ENCODE measurements at regions not wholly inside any gene's neighbourhood (a gene's known extent, or its start where the extent isn't known, plus 50 kb on each side); places are given as distances from the start of the nearest gene placed in this dataset.
A peak's percentile ranks its signal among the peaks of the same experiment; 100 is the strongest.

DNA sequence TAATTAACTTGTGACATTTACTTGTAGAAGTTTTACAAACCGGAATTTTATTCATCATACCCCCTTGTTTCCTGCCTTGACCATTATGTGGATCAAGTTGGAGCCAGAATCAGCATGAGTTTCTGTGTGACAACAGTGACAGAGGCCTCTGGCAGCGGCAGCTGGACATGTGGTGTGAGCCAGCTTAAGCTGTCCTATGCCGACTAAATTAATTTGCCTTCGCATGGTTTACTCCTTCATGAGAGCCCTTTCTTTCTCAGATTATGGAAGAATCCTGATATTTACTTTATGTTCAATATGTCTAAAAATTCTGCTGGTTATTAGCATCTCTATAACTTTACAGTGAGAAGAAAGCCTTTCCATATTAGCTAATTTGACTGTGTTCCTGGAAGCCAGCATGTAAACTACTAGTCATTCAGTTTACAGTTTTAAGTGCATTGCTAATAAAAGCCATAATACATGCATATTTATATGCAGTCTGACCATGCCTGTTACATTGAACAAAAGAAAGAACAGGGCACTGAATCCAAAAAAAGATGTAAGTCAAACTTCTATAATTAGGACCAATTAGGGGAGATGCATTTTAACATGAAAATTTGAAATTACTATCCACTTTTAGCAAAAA, 495.8 kb upstream of the ACVR2A start:
- intact Hi-C loops (cut with micrococcal nuclease) = no loop called here
- ATAC-seq (no peak), DNase-seq (no peak)
- Histone ChIP-seq H3K36me3 (ENCODE audit: low read depth, low read length) (no peaks in the 10 kb centered on the region), H3K9me2 (replicated peaks; ENCODE audit: low read length) (no peaks in the 10 kb centered on the region), H3K4me3 (ENCODE audit: low read length) (no peak overlapping the region), H3K4me1 (ENCODE audit: insufficient read depth, low read length) (peaks cover 9% of the 10 kb centered on the region; the same call in 1 of the 2 replicates), H3K9ac (ENCODE audit: low read length) (no peak overlapping the region), H3K9me3 (ENCODE audit: low read length) (0 out of 2 replicates have a peak, but pooled peaks cover 4% of the 10 kb centered on the region), H3K4me2 (ENCODE audit: low read length) (no peak overlapping the region), H3K27me3 (ENCODE audit: low read length) (no peaks in the 10 kb centered on the region), H3K79me2 (ENCODE audit: low read length) (no peaks in the 10 kb centered on the region), H4K20me1 (ENCODE audit: low read length) (no peaks in the 10 kb centered on the region), H2AFZ (ENCODE audit: low read length) (no peak overlapping the region), H3K27ac (ENCODE audit: low read length) (no peak overlapping the region), H3F3A (ENCODE audit: low read length, unreplicated experiment) (no peaks in the 10 kb centered on the region)
- ChIA-PET POLR2A (ENCODE audit: unreplicated experiment) (no interaction called here), CTCF (no interaction called here)
- TF ChIP-seq EZH2phosphoT487 (IDR thresholded peaks at IDR 0.05; ENCODE audit: borderline replicate concordance, low read length) (no peak), EZH2 (IDR thresholded peaks at IDR 0.05; ENCODE audit: low read length, unreplicated experiment) (no peak), CTCF (conservative IDR thresholded peaks at IDR 0.05; ENCODE audit: low read depth, low read length) (no peak)
- BruUV-seq (replicated peaks) = no TSS peak

DNA sequence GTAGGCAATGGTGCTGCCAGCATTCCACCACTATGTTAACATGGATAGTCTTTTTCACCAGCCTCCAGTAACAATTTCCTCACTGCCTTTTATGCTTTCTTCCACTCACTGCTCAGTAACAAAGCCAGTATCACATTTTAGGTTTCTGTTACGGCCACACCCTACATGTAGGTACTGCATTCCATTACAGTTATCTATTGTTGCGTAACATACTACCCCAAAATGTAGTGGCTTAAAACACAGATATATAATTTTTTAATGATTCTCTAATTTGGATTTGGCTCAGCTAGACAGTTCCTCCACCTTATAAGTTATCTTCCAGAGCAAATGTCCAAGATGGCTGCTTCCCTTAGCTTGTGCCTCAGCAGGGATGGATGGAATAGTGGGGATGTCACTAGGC, 498.7 kb upstream of the ACVR2A start:
- H2AFZ ChIP-seq (ENCODE audit: low read length) = no peak overlapping the region
- ChIA-PET POLR2A (ENCODE audit: unreplicated experiment) (no interaction called here), CTCF (no interaction called here)
- no peak overlapping the region for H3K4me2 ChIP-seq (ENCODE audit: low read length)
- H4K20me1 ChIP-seq (ENCODE audit: low read length) = no peaks in the 10 kb centered on the region
- H3K79me2 ChIP-seq (ENCODE audit: low read length) = no peaks in the 10 kb centered on the region
- H3K9ac ChIP-seq (ENCODE audit: low read length) = no peak overlapping the region
- no peaks in the 10 kb centered on the region for H3K36me3 ChIP-seq (ENCODE audit: low read depth, low read length)
- ATAC-seq (no peak), DNase-seq (no peak)
- H3K4me1 ChIP-seq (ENCODE audit: insufficient read depth, low read length) = peaks cover 9% of the 10 kb centered on the region; the same call in 1 of the 2 replicates
- H3K9me2 ChIP-seq (replicated peaks; ENCODE audit: low read length) = no peaks in the 10 kb centered on the region
- intact Hi-C loops (cut with micrococcal nuclease) = no loop called here
- H3K27me3 ChIP-seq (ENCODE audit: low read length) = no peaks in the 10 kb centered on the region
- H3K4me3 ChIP-seq (ENCODE audit: low read length) = no peak overlapping the region
- H3K9me3 ChIP-seq (ENCODE audit: low read length) = 0 out of 2 replicates have a peak, but pooled peaks cover 4% of the 10 kb centered on the region
- no TSS peak for BruUV-seq (replicated peaks)
- H3F3A ChIP-seq (ENCODE audit: low read length, unreplicated experiment) = no peaks in the 10 kb centered on the region
- H3K27ac ChIP-seq (ENCODE audit: low read length) = no peak overlapping the region
- no peak for TF ChIP-seq CTCF (conservative IDR thresholded peaks at IDR 0.05; ENCODE audit: low read depth, low read length)
- TF ChIP-seq EZH2 (IDR thresholded peaks at IDR 0.05; ENCODE audit: low read length, unreplicated experiment) = no peak
- TF ChIP-seq EZH2phosphoT487 (IDR thresholded peaks at IDR 0.05; ENCODE audit: borderline replicate concordance, low read length) = no peak

- H2AFZ ChIP-seq (ENCODE audit: low read length) = no peak overlapping the region
- intact Hi-C loops (cut with micrococcal nuclease) = no loop called here
- H3K9me3 ChIP-seq (ENCODE audit: low read length) = 0 out of 2 replicates have a peak, but pooled peaks cover 4% of the 10 kb centered on the region
- H3K9me2 ChIP-seq (replicated peaks; ENCODE audit: low read length) = no peaks in the 10 kb centered on the region
- ATAC-seq = peak; percentile 96
- no peaks in the 10 kb centered on the region for H3F3A ChIP-seq (ENCODE audit: low read length, unreplicated experiment)
- peak overlapping the region; percentile 70 for H3K27ac ChIP-seq (ENCODE audit: low read length)
- H3K9ac ChIP-seq (ENCODE audit: low read length) = no peak overlapping the region
- no peak overlapping the region for H3K4me3 ChIP-seq (ENCODE audit: low read length)
- no peaks in the 10 kb centered on the region for H4K20me1 ChIP-seq (ENCODE audit: low read length)
- BruUV-seq (replicated peaks) = no TSS peak
- peak; percentile 88 for DNase-seq
- no peak for TF ChIP-seq CTCF (conservative IDR thresholded peaks at IDR 0.05; ENCODE audit: low read depth, low read length)
- TF ChIP-seq EZH2 (IDR thresholded peaks at IDR 0.05; ENCODE audit: low read length, unreplicated experiment) = no peak
- no peak for TF ChIP-seq EZH2phosphoT487 (IDR thresholded peaks at IDR 0.05; ENCODE audit: borderline replicate concordance, low read length)
- H3K4me1 ChIP-seq (ENCODE audit: insufficient read depth, low read length) = peaks cover 9% of the 10 kb centered on the region; the same call in 1 of the 2 replicates
- no peaks in the 10 kb centered on the region for H3K36me3 ChIP-seq (ENCODE audit: low read depth, low read length)
- ChIA-PET CTCF (no interaction called here), POLR2A (ENCODE audit: unreplicated experiment) (no interaction called here)
- no peaks in the 10 kb centered on the region for H3K79me2 ChIP-seq (ENCODE audit: low read length)
- H3K27me3 ChIP-seq (ENCODE audit: low read length) = no peaks in the 10 kb centered on the region
- H3K4me2 ChIP-seq (ENCODE audit: low read length) = no peak overlapping the region
These were observed 499.6 kb upstream of the ACVR2A start for GRCh38 chr2:147345246-147345645.

Measured in PC-3 (cell line).